GM12891 (cell line): ENCODE measurements at regions not wholly inside any gene's neighbourhood (a gene's known extent, or its start where the extent isn't known, plus 50 kb on each side); places are given as distances from the start of the nearest gene placed in this dataset.

Experiments used
- DNase-seq: peaks from one replicate; pipeline ENCODE4 v3.0.0; 2011; ENCODE audit warnings: low spot score; ENCODE audit not compliant: insufficient read length
- FAIRE-seq: peaks from 2 replicates; lab custom pipeline; 2011; peaks lifted over from hg19 to GRCh38; lab: Jason Lieb, UNC
- PAX5 ChIP-seq: IDR thresholded peaks from 2 replicates; pipeline ENCODE4 v1.6.1; 2011; ENCODE audit warnings: low read length, moderate library complexity, mild to moderate bottlenecking; ENCODE audit not compliant: insufficient read depth, severe bottlenecking
- POLR2A ChIP-seq: IDR thresholded peaks from 2 replicates; pipeline ENCODE4 v1.6.1; 2011; ENCODE audit warnings: low read depth, low read length, control low read depth
- POLR2AphosphoS5 ChIP-seq: IDR thresholded peaks from 2 replicates; pipeline ENCODE4 v1.6.1; 2011; ENCODE audit warnings: low read depth, low read length, control low read depth
- POU2F2 ChIP-seq: IDR thresholded peaks from 2 replicates; pipeline ENCODE4 v1.6.1; 2011; ENCODE audit warnings: low read depth, mild to moderate bottlenecking, control low read depth, low read length, moderate library complexity
- SPI1 ChIP-seq: IDR thresholded peaks from 2 replicates; pipeline ENCODE4 v1.6.1; 2011; ENCODE audit warnings: low read depth, low read length, control low read depth
- TAF1 ChIP-seq: IDR thresholded peaks from 2 replicates; pipeline ENCODE4 v1.6.1; 2011; ENCODE audit warnings: low read depth, low read length, control low read depth

- TF ChIP-seq POLR2AphosphoS5 = no peak
- TF ChIP-seq SPI1 = no peak
- no peak for TF ChIP-seq TAF1
- TF ChIP-seq POLR2A = no peak
- TF ChIP-seq PAX5 = no peak
- TF ChIP-seq POU2F2 = no peak
- FAIRE-seq (no peak), DNase-seq (no peak)
Measured at GRCh38 chr20:19104186-19104585, 108.3 kb upstream of the SLC24A3 start.

- no peak for TF ChIP-seq POU2F2
- DNase-seq (no peak), FAIRE-seq (no peak)
Measured at GRCh38 chr20:19108155-19108554, 104.3 kb upstream of the SLC24A3 start.

GRCh38 chr20:19110285-19110684 is 102.2 kb upstream of the SLC24A3 start:
- no peak for FAIRE-seq
- no peak for DNase-seq
- TF ChIP-seq PAX5 = no peak
- TF ChIP-seq TAF1 = no peak
- no peak for TF ChIP-seq POLR2A
- TF ChIP-seq POLR2AphosphoS5 = no peak
- TF ChIP-seq SPI1 = no peak
- TF ChIP-seq POU2F2 = no peak

- TF ChIP-seq TAF1 (no peak), POLR2AphosphoS5 (no peak), SPI1 (no peak), POU2F2 (no peak), PAX5 (no peak), POLR2A (no peak)
Measured at GRCh38 chr20:19110881-19111460, 101.5 kb upstream of the SLC24A3 start.

GRCh38 chr20:19112828-19113227 is 99.6 kb upstream of the SLC24A3 start:
- DNase-seq (no peak), FAIRE-seq (no peak)
- TF ChIP-seq POLR2A (no peak), PAX5 (no peak), TAF1 (no peak), POU2F2 (no peak), SPI1 (no peak), POLR2AphosphoS5 (no peak)

More at GRCh38 chr20:19110881-19111460, 101.5 kb upstream of the SLC24A3 start:
- DNase-seq (no peak), FAIRE-seq (no peak)

GRCh38 chr20:19113343-19113930 is 99.0 kb upstream of the SLC24A3 start:
- TF ChIP-seq PAX5 = no peak
- FAIRE-seq = no peak

GRCh38 chr20:19114410-19114809 is 98.0 kb upstream of the SLC24A3 start:
- no peak for DNase-seq
- TF ChIP-seq PAX5 (no peak), TAF1 (no peak)
- FAIRE-seq = no peak

More at GRCh38 chr20:19113343-19113930, 99.0 kb upstream of the SLC24A3 start:
- no peak for DNase-seq

GRCh38 chr20:19115581-19115980 is 96.9 kb upstream of the SLC24A3 start:
- TF ChIP-seq POU2F2 (no peak), POLR2A (no peak), PAX5 (no peak), POLR2AphosphoS5 (no peak), TAF1 (no peak), SPI1 (no peak)
- FAIRE-seq (no peak), DNase-seq (no peak)

GRCh38 chr20:19120011-19120410 is 92.4 kb upstream of the SLC24A3 start:
- no peak for TF ChIP-seq POU2F2
- no peak for TF ChIP-seq POLR2A
- TF ChIP-seq SPI1 = no peak
- no peak for TF ChIP-seq PAX5
- TF ChIP-seq POLR2AphosphoS5 = no peak
- TF ChIP-seq TAF1 = no peak
- FAIRE-seq (no peak), DNase-seq (no peak)

GRCh38 chr20:19120569-19120968 is 91.9 kb upstream of the SLC24A3 start:
- no peak for FAIRE-seq
- DNase-seq = no peak
- TF ChIP-seq POLR2A (no peak), POLR2AphosphoS5 (no peak), SPI1 (no peak), TAF1 (no peak), PAX5 (no peak), POU2F2 (no peak)

- FAIRE-seq (no peak), DNase-seq (no peak)
- TF ChIP-seq SPI1 (no peak), TAF1 (no peak), POU2F2 (no peak), PAX5 (no peak), POLR2AphosphoS5 (no peak), POLR2A (no peak)
Measured at GRCh38 chr20:19121463-19121862, 91.0 kb upstream of the SLC24A3 start.
